GM12865 (cell line): ENCODE measurements at regions not wholly inside any gene's neighbourhood (a gene's known extent, or its start where the extent isn't known, plus 50 kb on each side); places are given as distances from the start of the nearest gene placed in this dataset.

Experiments used
- DNase-seq: peaks from one replicate; pipeline ENCODE4 v3.0.0; 2010; ENCODE audit warnings: low read depth
- H3K4me3 ChIP-seq: 2 replicates; pipeline ENCODE4 v1.5.1; 2011; ENCODE audit warnings: mild to moderate bottlenecking, low read depth, low read length, control low read depth
- TF ChIP-seq, protein P1 (sequence below): IDR thresholded peaks from 2 replicates; pipeline ENCODE4 v1.5.1; 2011; ENCODE audit warnings: low read length, control low read depth, low read depth, inconsistent platforms; ENCODE audit not compliant: insufficient read depth; ENCODE audit errors: missing control alignments

- TF ChIP-seq, protein P1, sequence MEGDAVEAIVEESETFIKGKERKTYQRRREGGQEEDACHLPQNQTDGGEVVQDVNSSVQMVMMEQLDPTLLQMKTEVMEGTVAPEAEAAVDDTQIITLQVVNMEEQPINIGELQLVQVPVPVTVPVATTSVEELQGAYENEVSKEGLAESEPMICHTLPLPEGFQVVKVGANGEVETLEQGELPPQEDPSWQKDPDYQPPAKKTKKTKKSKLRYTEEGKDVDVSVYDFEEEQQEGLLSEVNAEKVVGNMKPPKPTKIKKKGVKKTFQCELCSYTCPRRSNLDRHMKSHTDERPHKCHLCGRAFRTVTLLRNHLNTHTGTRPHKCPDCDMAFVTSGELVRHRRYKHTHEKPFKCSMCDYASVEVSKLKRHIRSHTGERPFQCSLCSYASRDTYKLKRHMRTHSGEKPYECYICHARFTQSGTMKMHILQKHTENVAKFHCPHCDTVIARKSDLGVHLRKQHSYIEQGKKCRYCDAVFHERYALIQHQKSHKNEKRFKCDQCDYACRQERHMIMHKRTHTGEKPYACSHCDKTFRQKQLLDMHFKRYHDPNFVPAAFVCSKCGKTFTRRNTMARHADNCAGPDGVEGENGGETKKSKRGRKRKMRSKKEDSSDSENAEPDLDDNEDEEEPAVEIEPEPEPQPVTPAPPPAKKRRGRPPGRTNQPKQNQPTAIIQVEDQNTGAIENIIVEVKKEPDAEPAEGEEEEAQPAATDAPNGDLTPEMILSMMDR, result no peak
- H3K4me3 ChIP-seq, result no peak overlapping the region
- DNase-seq, result no peak
Measured at GRCh38 chr11:134800130-134800529, 388.1 kb upstream of the B3GAT1 start.

GRCh38 chr11:134799386-134799785 lies 387.3 kb upstream of the B3GAT1 start:
- no peak for DNase-seq
- no peak overlapping the region for H3K4me3 ChIP-seq
- TF ChIP-seq, protein P1, result no peak

DNA sequence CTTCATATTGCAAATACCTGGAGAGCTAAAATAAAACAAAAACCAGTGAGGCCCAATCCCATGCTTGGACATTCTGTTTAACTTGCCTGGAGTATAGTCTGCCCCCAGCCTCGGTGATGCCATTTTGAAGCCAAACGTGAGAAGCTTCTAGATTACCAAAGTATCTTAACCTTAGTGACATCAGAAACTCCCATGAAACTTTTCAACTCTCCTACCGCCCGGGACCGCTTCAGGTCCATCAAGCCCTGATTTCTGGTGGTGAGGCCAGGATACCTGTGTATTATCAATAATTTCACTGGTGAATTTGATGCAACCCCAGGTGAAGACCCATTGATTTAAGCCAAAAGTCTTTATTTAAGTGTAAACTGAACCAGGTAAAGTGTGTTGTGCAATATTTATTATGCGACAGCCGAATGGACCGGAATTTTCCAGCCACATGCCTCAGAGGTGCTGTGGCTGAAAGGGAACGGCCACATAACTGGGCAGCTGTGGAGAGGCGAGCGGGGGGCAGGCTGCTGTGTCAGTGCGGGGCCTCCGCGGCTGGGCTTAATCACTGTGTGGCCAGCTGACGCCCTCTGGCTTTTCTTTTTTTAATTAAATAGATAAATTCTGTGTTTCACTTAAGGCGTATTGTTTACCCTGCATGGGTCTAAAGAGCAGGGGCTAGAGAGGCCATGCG lies 385.5 kb upstream of the B3GAT1 start:
- TF ChIP-seq, protein P1, result no peak
- no peak overlapping the region for H3K4me3 ChIP-seq
- no peak for DNase-seq

GRCh38 chr11:134795017-134795416 lies 383.0 kb upstream of the B3GAT1 start:
- H3K4me3 ChIP-seq, result no peak overlapping the region
- no peak for DNase-seq
- TF ChIP-seq, protein P1, result no peak

GRCh38 chr11:134794192-134794591 lies 382.1 kb upstream of the B3GAT1 start:
- DNase-seq, result no peak
- TF ChIP-seq, protein P1, result no peak
- H3K4me3 ChIP-seq, result no peak overlapping the region

DNA sequence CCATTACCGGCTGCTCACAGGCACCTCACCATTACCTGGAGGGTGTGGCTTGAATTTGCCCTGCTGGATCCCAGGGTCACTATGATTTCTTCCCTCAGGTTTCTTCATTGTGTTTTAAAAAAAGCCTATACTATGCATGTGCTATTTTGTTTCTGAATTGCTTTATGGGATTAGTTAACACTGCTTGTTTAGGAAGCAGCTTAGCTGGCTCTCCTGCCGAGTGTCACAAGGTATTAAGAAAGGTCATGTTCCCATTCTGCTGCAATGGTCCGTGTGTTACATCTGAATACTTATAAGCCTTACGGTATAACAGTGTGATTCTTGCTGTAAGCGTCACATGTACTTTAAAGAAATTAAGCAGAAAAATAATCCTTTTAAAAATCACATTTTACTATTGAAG lies 380.6 kb upstream of the B3GAT1 start:
- TF ChIP-seq, protein P1, result no peak

GRCh38 chr11:134792044-134792443 lies 380.0 kb upstream of the B3GAT1 start:
- no peak for DNase-seq
- TF ChIP-seq, protein P1, result no peak
- H3K4me3 ChIP-seq, result no peak overlapping the region

More for the DNA sequence above, 380.6 kb upstream of the B3GAT1 start:
- H3K4me3 ChIP-seq, result no peak overlapping the region
- no peak for DNase-seq
